HG03457 (cell line): ENCODE measurements at regions not wholly inside any gene's neighbourhood (a gene's known extent, or its start where the extent isn't known, plus 50 kb on each side); places are given as distances from the start of the nearest gene placed in this dataset.

ENCODE experiments used
- ATAC-seq: cut with Tn5 transposase; IDR thresholded peaks from one replicate; pipeline ENCODE4 v1.9.1; 2021; ENCODE audit warnings: moderate number of reproducible peaks; ENCODE audit not compliant: unreplicated experiment

- no peak for ATAC-seq
Observed at GRCh38 chr10:25661632-25662031, 272.4 kb upstream of the MYO3A start.

GRCh38 chr10:25666276-25666675 is 267.8 kb upstream of the MYO3A start:
- no peak for ATAC-seq

- ATAC-seq = no peak
Observed at GRCh38 chr10:25675204-25675603, 258.8 kb upstream of the MYO3A start.

GRCh38 chr10:25675615-25676014 is 258.4 kb upstream of the MYO3A start:
- no peak for ATAC-seq

- ATAC-seq = no peak
Observed at GRCh38 chr10:25678220-25678619, 255.8 kb upstream of the MYO3A start.

GRCh38 chr10:25678666-25679065 is 255.4 kb upstream of the MYO3A start:
- ATAC-seq = no peak

GRCh38 chr10:25682203-25682851 is 251.7 kb upstream of the MYO3A start:
- no peak for ATAC-seq

- ATAC-seq = no peak
Observed at GRCh38 chr10:25683344-25683743, 250.7 kb upstream of the MYO3A start.

GRCh38 chr10:25687521-25687920 is 246.5 kb upstream of the MYO3A start:
- ATAC-seq = no peak

- no peak for ATAC-seq
Observed at GRCh38 chr10:25689346-25690100, 244.5 kb upstream of the MYO3A start.

- ATAC-seq = no peak
Observed at GRCh38 chr10:25692761-25693160, 241.3 kb upstream of the MYO3A start.

- ATAC-seq = no peak
Observed at GRCh38 chr10:25694206-25694933, 239.7 kb upstream of the MYO3A start.

GRCh38 chr10:25694971-25695370 is 239.1 kb upstream of the MYO3A start:
- ATAC-seq = no peak

- no peak for ATAC-seq
Observed at GRCh38 chr10:25695586-25695985, 238.4 kb upstream of the MYO3A start.

GRCh38 chr10:25696013-25696708 is 237.9 kb upstream of the MYO3A start:
- ATAC-seq = no peak

- ATAC-seq = no peak
Observed at GRCh38 chr10:25697412-25697811, 236.6 kb upstream of the MYO3A start.

- ATAC-seq = no peak
Observed at GRCh38 chr10:25698638-25699037, 235.4 kb upstream of the MYO3A start.

- no peak for ATAC-seq
Observed at GRCh38 chr10:25699631-25700030, 234.4 kb upstream of the MYO3A start.

GRCh38 chr10:25701652-25702051 is 232.4 kb upstream of the MYO3A start:
- no peak for ATAC-seq

- no peak for ATAC-seq
Observed at GRCh38 chr10:25704622-25705021, 229.4 kb upstream of the MYO3A start.

- ATAC-seq = no peak
Observed at GRCh38 chr10:25707572-25707971, 226.5 kb upstream of the MYO3A start.
